Mesodermal cell (in vitro differentiated cells): ENCODE measurements at regions not wholly inside any gene's neighbourhood (a gene's known extent, or its start where the extent isn't known, plus 50 kb on each side); places are given as distances from the start of the nearest gene placed in this dataset.

Source experiments
- H3K27ac ChIP-seq: 2 replicates; pipeline ENCODE4 v1.7.0; 2013; ENCODE audit warnings: mild to moderate bottlenecking, low read depth, low read length, moderate library complexity; ENCODE audit not compliant: severe bottlenecking
- H3K36me3 ChIP-seq: 2 replicates; pipeline ENCODE4 v1.7.1; 2013; ENCODE audit warnings: mild to moderate bottlenecking, low read length, moderate library complexity; ENCODE audit not compliant: control insufficient read depth, insufficient read depth
- H3K4me1 ChIP-seq: one replicate; pipeline ENCODE4 v1.7.1; 2013; ENCODE audit warnings: mild to moderate bottlenecking, low read length; ENCODE audit not compliant: insufficient read depth, control insufficient read depth, poor library complexity, severe bottlenecking
- H3K4me3 ChIP-seq: 2 replicates; pipeline ENCODE4 v1.7.0; 2013; ENCODE audit warnings: low read length, control low read depth, mild to moderate bottlenecking; ENCODE audit not compliant: insufficient read depth, poor library complexity, severe bottlenecking; ENCODE audit errors: extremely low read depth
- H3K9me3 ChIP-seq: 2 replicates; pipeline ENCODE4 v1.7.1; 2013; ENCODE audit warnings: mild to moderate bottlenecking, low read length, moderate library complexity; ENCODE audit not compliant: control insufficient read depth
- WGBS, 2 experiments: methylation state at CpG; one replicate each; pipeline ENCODE4 v1.1.5; 2013; ENCODE audit warnings: missing lambda C conversion rate in 2 of 2; ENCODE audit not compliant: insufficient coverage in 2 of 2; 5-methylcytosine and 5-hydroxymethylcytosine counted together

DNA sequence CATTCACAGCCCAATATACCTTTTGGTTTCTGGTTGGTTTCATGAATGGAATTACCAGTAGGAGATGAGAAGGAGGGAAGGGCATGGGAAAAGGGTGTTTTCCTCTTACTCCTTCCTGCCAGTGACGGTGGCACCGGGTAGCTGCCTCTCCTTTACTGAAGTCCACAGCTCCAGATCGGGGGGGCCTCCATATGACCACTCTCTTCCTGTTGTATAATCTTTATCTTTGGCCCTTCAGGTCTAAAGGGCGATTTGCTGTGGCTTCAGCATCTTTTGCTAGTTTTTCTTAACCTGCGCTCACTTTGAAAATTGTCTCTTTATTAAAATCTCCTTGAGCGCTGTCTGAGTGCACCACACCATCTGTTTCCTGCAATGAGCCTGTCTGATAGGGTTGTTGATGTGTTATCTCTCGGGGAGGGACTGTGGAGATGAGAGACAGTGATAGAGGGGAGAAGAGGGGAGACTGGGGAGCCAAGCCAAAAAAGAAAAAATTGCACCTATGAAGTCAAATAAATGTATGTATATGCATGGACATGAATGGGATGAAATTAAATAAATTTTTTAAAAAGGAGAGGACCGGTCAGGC is 449.3 kb upstream of the KLF4 start:
- H3K36me3 ChIP-seq: no peaks in the 10 kb centered on the region
- 91 to 99% methylated on average over 5 to 6 of the region's 8 CpGs for WGBS, 2 experiments
- H3K4me3 ChIP-seq: no peak overlapping the region
- H3K9me3 ChIP-seq: no peaks in the 10 kb centered on the region
- no peak overlapping the region for H3K27ac ChIP-seq
- no peaks in the 10 kb centered on the region for H3K4me1 ChIP-seq

DNA sequence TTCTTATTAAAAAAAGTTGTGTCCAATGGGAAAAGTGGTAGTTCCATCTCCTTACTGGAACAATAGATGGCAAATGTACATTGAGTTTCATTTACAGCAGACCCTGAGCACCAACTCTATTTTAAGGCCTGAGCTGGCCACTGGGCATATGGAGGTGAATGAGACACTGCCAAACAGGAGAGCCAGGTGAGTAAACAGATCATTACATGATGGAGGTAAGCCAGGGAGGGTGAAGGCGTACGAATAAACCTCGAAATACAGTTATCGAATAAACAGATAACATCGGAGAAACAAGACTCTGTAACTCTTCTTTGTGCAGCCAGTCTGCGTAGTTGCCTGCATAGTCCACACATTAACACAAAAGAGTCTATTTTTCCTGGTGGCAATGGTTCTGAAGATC is 446.4 kb upstream of the KLF4 start:
- Histone ChIP-seq H3K9me3 (no peaks in the 10 kb centered on the region), H3K36me3 (no peaks in the 10 kb centered on the region), H3K4me3 (no peak overlapping the region), H3K4me1 (no peaks in the 10 kb centered on the region), H3K27ac (no peak overlapping the region)
- WGBS, 2 experiments: 87 to 98% methylated on average over 5 to 6 of the region's 6 CpGs

DNA sequence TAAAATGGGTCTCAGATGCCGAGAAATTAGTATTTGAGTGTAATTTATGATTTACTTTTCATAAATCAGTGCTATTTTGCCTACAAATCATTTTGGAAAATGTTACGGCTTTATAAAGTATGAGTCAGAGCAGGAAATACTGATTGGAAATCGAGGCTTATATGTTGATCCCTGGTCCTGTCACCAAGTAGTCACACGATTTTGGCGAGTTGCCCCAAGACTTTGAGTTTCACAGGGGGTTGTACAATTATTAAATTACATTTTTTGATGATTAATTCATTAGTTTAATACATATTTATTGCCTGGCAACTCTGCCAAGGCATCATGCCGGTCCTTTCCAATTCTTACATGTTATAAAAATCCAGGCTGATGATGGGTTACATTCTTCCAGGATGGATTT is 443.9 kb upstream of the KLF4 start:
- H3K4me1 ChIP-seq: no peaks in the 10 kb centered on the region
- WGBS, 2 experiments: 88 to 100% methylated on average over 2 of the region's 6 CpGs
- no peak overlapping the region for H3K4me3 ChIP-seq
- H3K9me3 ChIP-seq: no peaks in the 10 kb centered on the region
- no peaks in the 10 kb centered on the region for H3K36me3 ChIP-seq
- H3K27ac ChIP-seq: no peak overlapping the region

- Histone ChIP-seq H3K27ac (no peak overlapping the region), H3K36me3 (no peaks in the 10 kb centered on the region), H3K4me1 (no peaks in the 10 kb centered on the region), H3K9me3 (no peaks in the 10 kb centered on the region), H3K4me3 (no peak overlapping the region)
- WGBS, 2 experiments: 80 to 97% methylated on average over 3 to 4 of the region's 5 CpGs
Observed at GRCh38 chr9:107933097-107933496, 443.5 kb upstream of the KLF4 start.

GRCh38 chr9:107932601-107933000 is 443.0 kb upstream of the KLF4 start:
- Histone ChIP-seq H3K4me1 (no peaks in the 10 kb centered on the region), H3K4me3 (no peak overlapping the region), H3K27ac (no peak overlapping the region), H3K9me3 (no peaks in the 10 kb centered on the region), H3K36me3 (no peaks in the 10 kb centered on the region)
- 100% methylated on average over 1 of the region's 2 CpGs; no CpG with 5 or more reads in 1 of the 2 experiments for WGBS, 2 experiments

GRCh38 chr9:107932046-107932445 is 442.5 kb upstream of the KLF4 start:
- Histone ChIP-seq H3K4me1 (no peaks in the 10 kb centered on the region), H3K27ac (no peak overlapping the region), H3K4me3 (no peak overlapping the region), H3K9me3 (no peaks in the 10 kb centered on the region), H3K36me3 (no peaks in the 10 kb centered on the region)
- WGBS, 2 experiments: no CpG with 5 or more reads among the region's 1 CpG

DNA sequence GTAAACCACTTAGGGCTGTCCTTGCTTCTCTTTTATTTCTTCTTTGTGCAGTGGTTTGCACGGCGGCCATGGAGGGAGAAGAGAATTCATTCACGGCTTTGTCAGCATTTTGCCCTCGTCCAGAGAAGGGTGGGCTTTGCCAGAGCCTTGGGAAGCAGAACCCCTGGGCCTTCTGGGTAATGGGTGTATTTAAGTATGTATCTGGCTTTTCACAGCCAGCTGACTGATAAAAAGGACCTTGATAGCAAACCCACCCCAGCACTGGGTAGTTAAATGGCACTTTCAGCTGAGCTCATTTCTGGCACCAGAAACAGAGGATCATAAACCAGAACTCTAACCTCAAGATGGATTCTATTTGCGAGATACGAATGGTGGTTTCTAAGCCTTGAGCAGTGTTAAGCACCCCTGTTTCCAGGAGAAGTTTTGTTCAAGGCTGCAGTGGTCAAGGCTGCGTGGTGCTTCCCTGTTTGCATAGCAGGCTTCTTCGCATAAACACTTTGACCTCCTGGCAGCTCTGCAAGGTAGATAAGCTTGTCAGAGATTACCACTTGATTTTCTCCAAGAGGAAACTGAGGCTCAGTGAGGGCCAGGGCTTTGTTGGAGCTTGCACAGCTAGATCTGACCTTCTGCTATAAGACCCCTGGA is 441.6 kb upstream of the KLF4 start:
- Histone ChIP-seq H3K36me3 (no peaks in the 10 kb centered on the region), H3K9me3 (no peaks in the 10 kb centered on the region), H3K27ac (no peak overlapping the region), H3K4me3 (no peak overlapping the region), H3K4me1 (no peaks in the 10 kb centered on the region)
- 64 to 91% methylated on average over 5 to 7 of the region's 8 CpGs for WGBS, 2 experiments

- no peaks in the 10 kb centered on the region for H3K9me3 ChIP-seq
- H3K27ac ChIP-seq: no peak overlapping the region
- WGBS, 2 experiments: 83 to 100% methylated on average over 2 of the region's 3 CpGs
- no peak overlapping the region for H3K4me3 ChIP-seq
- no peaks in the 10 kb centered on the region for H3K4me1 ChIP-seq
- no peaks in the 10 kb centered on the region for H3K36me3 ChIP-seq
Observed at GRCh38 chr9:107929443-107929842, 439.9 kb upstream of the KLF4 start.

DNA sequence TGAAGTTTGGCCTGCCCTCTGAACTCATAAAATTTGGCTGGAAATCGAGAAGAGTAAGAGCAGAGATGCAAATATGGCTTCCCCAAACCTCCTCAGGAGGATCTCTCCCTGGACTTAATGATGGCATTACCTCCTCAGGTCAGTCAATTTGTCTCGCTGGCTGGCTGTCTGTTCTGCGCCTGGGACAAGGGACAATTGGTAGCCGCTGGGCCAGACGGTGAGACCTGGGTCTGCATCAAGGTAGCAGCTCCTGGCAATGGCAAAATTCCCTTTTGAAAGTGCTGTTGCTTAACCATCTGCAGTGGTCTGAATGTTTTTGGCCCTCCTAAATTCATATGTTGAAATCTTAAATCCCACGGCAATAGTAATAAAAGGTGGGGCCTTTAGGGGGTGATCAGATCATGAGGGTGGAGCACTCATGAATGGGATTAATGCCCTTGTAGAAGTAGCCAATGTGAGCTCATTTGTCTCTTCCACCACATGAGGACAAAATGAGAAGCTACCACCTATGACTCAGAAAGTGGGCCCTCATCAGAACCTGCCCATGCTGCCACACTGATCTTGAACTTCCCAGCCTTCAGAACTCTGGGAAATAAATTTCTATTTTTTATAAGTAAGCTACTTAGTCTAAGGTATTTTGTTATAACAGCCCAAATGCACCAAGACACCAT is 439.3 kb upstream of the KLF4 start:
- Histone ChIP-seq H3K27ac (no peak overlapping the region), H3K4me1 (no peaks in the 10 kb centered on the region)
- WGBS, 2 experiments: 77 to 85% methylated on average over 6 of the region's 6 CpGs

GRCh38 chr9:107927276-107927675 is 437.7 kb upstream of the KLF4 start:
- H3K36me3 ChIP-seq: no peaks in the 10 kb centered on the region
- 83 to 100% methylated on average over 1 to 2 of the region's 4 CpGs for WGBS, 2 experiments
- H3K4me1 ChIP-seq: no peaks in the 10 kb centered on the region
- no peaks in the 10 kb centered on the region for H3K9me3 ChIP-seq
- H3K4me3 ChIP-seq: no peak overlapping the region
- no peak overlapping the region for H3K27ac ChIP-seq

More for the DNA sequence above, 439.3 kb upstream of the KLF4 start:
- H3K9me3 ChIP-seq: no peaks in the 10 kb centered on the region
- no peaks in the 10 kb centered on the region for H3K36me3 ChIP-seq
- no peak overlapping the region for H3K4me3 ChIP-seq

GRCh38 chr9:107925749-107926297 is 436.3 kb upstream of the KLF4 start:
- Histone ChIP-seq H3K4me3 (no peak overlapping the region), H3K4me1 (no peaks in the 10 kb centered on the region), H3K27ac (no peak overlapping the region), H3K36me3 (no peaks in the 10 kb centered on the region), H3K9me3 (no peaks in the 10 kb centered on the region)
- 80% methylated on average over 1 of the region's 5 CpGs; no CpG with 5 or more reads in 1 of the 2 experiments for WGBS, 2 experiments
